Right ventricle myocardium superior (tissue), 1 donor: ENCODE measurements at regions not wholly inside any gene's neighbourhood (a gene's known extent, or its start where the extent isn't known, plus 50 kb on each side); places are given as distances from the start of the nearest gene placed in this dataset.
"Not testable (repeated sequence)": the region's sequence is repeated elsewhere in the genome, so short reads cannot be mapped to it uniquely, and the experiment has no call there.

Experiments used
- ATAC-seq: fragments of 200-7000 bp; cut with Tn5 transposase; one replicate; pipeline ENCODE4 v1.9.1; 2020; ENCODE audit warnings: mild to moderate bottlenecking; ENCODE audit not compliant: poor library complexity
- DNase-seq: peaks from one replicate; pipeline ENCODE4 v3.0.0-alpha.2; 2020
- intact Hi-C: fragments of 100-400 bp; cut with DNase I; formaldehyde crosslinking; loops from one replicate; pipeline ENCODE4 v1.11.2; 2022
- donor health status: DM: no; HTN: yes; CAD: no; lungs with severe emphysema.

- intact Hi-C loops, result no loop called here
- DNase-seq, result no peak
- ATAC-seq, result no peak
Measured at GRCh38 chr5:13382232-13382631, 562.3 kb downstream of the DNAH5 start.

GRCh38 chr5:13378091-13378490 is 566.4 kb downstream of the DNAH5 start:
- no peak for ATAC-seq
- intact Hi-C loops, result no loop called here
- DNase-seq, result no peak

- ATAC-seq (no peak), DNase-seq (no peak)
- intact Hi-C loops, result no loop called here
Measured at GRCh38 chr5:13359344-13359743, 585.1 kb downstream of the DNAH5 start.

- DNase-seq (no peak), ATAC-seq (no peak)
- intact Hi-C loops, result no loop called here
Measured at GRCh38 chr5:13358342-13358741, 586.1 kb downstream of the DNAH5 start.

GRCh38 chr5:13357929-13358328 is 586.6 kb downstream of the DNAH5 start:
- DNase-seq, result no peak
- no peak for ATAC-seq
- intact Hi-C loops, result no loop called here

DNA sequence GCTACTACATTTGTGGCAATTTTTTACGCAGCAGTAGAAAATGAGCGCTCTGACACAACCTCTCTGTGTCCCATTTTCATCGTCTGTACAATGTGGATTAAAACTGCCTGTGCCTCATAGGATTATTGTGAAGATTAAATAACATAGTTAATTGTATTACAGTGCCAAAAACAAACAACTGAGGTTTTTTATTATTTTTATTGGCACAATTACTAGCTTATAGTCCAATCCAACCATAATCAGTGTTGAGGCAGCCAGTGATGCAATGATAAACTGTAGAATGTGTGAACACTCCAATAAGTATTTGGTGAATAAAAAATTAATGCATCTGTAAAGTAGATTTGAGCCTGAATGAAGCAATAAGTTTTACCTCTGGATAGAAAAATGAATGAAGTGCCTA is 588.3 kb downstream of the DNAH5 start:
- ATAC-seq (no peak), DNase-seq (no peak)
- intact Hi-C loops, result no loop called here

DNA sequence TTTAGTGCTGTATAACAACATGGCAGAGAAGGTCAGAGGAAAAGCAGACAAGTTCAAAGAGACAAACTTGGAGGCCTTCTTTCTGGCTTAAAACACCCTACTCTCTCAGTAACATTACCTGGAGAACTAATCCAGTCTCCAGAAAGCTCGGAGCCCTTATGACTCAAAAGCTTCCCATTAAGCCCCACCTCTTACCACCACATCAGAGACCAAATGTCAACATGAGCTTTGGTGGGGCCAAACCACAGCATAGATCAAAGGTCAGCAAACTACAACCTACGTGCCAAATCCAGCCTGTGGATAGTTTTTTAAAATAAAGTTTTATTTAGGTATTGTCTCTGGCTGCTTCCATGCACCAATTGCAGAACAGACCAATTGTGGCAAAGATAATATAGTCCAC is 589.9 kb downstream of the DNAH5 start:
- intact Hi-C loops, result no loop called here
- DNase-seq (no peak), ATAC-seq (no peak)

GRCh38 chr5:13350767-13351166 is 593.7 kb downstream of the DNAH5 start:
- DNase-seq (no peak), ATAC-seq (no peak)
- intact Hi-C loops, result no loop called here

DNA sequence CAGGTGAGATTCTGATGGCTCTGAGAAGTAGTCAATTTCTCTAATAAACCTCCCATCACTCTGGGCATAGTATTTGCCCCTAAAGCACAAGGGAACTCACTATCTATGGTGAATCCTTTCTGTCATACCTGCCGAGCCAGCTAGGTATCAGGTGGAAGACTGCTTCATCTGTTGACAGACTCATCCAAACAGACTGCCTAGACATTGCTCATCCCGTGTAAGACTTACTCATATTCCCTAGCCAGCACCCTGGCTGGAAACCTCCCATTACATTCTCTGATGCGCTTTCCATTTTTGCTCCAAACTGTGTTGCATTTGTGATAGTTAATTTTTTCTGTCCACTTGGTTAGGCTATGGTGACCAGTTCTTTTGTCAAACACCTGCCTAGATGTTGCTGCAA is 595.9 kb downstream of the DNAH5 start:
- DNase-seq (no peak), ATAC-seq (no peak)
- intact Hi-C loops, result no loop called here

GRCh38 chr5:13346401-13346800 is 598.1 kb downstream of the DNAH5 start:
- no peak for ATAC-seq
- intact Hi-C loops, result no loop called here
- DNase-seq, result no peak

DNA sequence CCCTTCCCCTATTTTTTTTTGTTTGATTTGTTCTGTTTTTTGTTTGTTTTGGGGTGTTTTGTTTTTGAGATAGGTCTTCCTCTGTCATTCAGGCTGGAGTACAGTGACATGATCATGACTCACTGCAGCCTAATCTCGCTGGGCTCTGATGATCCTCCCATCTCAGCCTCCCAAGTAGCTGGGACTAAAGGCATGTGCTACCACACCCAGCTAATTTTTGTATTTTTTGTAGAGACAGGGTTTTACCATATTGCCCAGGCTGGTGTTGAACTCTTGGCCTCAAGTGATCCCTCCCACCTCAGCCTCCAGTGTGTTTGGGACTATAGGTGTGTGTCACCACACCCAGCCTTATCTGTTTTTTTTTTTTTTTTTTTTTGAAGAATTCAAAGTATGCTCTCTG is 605.4 kb downstream of the DNAH5 start:
- no peak for DNase-seq
- no peak for ATAC-seq
- intact Hi-C loops, result no loop called here

DNA sequence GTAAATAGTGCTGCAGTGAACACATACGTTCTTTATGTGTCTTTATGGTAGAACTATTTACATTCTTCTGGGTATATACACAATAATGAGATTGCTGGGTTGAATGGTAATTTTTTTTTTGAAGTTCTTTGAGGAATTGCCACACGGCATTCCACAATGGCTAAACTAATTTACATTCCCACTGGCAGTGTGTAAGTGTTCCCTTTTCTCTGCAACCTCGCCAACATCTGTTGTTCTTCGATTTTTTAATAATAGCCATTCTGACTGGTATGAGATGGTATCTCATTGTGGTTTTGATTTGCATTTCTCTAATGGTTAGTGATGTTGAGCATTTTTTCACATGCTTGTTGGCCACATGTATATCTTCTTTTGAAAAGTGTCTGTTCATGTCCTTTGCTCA is 609.5 kb downstream of the DNAH5 start:
- intact Hi-C loops, ATAC-seq, DNase-seq: not testable (repeated sequence)

DNA sequence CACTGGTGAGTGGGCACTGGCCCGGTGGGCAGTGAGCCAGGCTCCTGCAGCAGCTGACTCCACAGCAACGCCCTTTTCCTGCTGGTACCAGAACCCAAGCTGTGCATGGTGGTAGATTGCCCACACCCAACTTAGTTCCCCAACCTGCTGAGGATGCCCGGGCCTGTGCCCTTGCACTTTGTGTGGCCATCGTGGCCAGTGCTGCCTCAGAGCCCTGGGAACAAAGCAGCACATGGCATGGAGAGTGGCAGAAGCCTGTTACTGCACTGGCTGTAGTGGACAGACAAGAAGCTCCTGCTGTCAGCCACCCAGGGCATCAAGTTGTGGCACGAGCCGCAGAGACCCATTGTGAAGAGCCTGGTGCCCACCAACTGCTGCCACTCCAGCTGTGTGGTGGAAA is 612.9 kb downstream of the DNAH5 start:
- intact Hi-C loops, result no loop called here
- no peak for ATAC-seq
- no peak for DNase-seq

- DNase-seq, result no peak
- intact Hi-C loops, result no loop called here
- no peak for ATAC-seq
Measured at GRCh38 chr5:13328316-13328715, 616.2 kb downstream of the DNAH5 start.

DNA sequence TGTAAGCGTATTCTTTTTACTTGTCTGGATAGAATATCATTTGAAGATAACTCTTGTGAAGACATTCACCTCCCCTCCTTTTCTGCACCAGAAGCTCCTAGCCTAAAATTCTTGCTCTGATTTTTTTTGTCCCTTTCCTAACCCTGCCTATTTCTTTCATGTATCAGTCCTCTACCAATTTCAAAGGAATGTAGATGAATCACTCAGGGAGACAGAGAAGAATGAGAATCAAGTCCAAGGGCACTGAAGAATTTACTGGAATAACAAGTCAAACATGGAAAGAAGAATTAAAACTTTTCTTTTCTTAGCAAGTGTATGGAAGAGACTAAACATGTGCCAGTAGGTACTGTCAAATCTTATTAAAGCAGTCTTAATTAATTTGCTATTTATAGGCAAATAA is 618.7 kb downstream of the DNAH5 start:
- ATAC-seq (no peak), DNase-seq (no peak)
- intact Hi-C loops, result no loop called here

GRCh38 chr5:13322769-13323168 is 621.7 kb downstream of the DNAH5 start:
- ATAC-seq, result no peak
- DNase-seq, result no peak
- intact Hi-C loops, result no loop called here

DNA sequence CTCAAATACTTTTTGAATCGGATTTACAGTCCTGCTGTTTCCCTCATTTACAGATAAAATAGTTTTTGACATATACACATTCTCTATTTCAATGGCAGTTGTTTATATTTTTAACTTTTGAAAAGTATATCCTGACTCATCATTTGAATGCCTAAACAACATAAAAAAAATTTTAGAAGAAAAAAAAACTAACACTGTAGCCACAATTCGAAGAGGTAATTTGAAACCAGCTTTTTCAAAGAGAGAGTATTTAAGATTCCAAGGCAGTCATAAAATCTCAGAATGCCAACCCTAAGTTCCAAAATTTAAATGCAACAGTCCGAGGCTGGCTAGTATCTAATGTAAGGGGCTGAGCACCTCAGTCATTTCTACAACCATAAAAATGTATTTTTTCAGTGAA is 626.8 kb downstream of the DNAH5 start:
- ATAC-seq (no peak), DNase-seq (no peak)
- intact Hi-C loops, result no loop called here

- ATAC-seq (no peak), DNase-seq (no peak)
- intact Hi-C loops, result no loop called here
Measured at GRCh38 chr5:13316176-13316575, 628.3 kb downstream of the DNAH5 start.

GRCh38 chr5:13307480-13307879 is 637.0 kb downstream of the DNAH5 start:
- intact Hi-C loops, result no loop called here
- ATAC-seq, result no peak
- DNase-seq, result no peak

- intact Hi-C loops, result no loop called here
- DNase-seq (no peak), ATAC-seq (no peak)
Measured at GRCh38 chr5:13303445-13303844, 641.0 kb downstream of the DNAH5 start.

DNA sequence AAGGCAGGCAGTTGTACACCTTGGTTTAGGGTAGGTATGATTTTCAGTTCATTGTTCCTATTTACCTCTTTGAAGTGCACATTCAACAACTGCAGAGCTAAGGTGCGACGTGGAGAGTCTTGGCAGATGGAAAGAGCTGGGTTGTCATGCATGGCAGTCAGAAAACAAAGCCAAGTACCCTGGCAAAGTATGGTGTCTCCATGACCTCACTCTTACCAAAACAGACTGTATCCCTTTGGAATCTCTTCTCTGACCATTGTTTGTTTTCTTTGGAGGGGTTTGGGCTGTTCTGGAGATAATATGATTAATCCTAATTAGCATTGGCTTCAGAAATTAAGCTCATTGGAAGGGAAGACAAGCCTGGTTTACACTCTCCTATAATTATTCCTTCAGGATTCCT is 665.7 kb downstream of the DNAH5 start:
- intact Hi-C loops, result no loop called here
- DNase-seq (no peak), ATAC-seq (no peak)

- ATAC-seq (no peak), DNase-seq (no peak)
- intact Hi-C loops, result no loop called here
Measured at GRCh38 chr5:13278148-13278547, 666.3 kb downstream of the DNAH5 start.
